ENCODE measurements at regions not wholly inside any gene's neighbourhood (a gene's known extent, or its start where the extent isn't known, plus 50 kb on each side); places are given as distances from the start of the nearest gene placed in this dataset.

DNA sequence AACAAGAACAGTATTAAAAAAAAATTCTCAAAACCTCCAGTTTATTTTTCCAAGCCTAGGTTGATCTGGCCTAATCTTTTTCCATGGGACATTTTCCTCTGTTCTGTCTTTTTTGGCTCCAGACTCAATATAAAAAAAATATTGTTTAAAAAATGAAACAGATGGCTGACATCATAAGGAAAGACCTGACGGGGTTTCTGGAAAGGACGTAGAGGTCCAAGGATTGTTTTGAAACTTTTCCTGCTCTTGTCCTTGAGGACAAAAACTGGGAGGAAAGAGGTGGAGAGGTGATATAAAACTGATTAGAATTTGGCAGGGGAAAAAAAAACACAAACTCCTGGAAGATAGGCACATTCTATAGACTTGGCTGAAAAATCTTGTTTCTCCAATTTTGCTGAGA is 211.4 kb upstream of the CDH11 start:
- H4K91ac ChIP-seq (ENCODE audit: insufficient read depth, low read depth, low read length): no peak overlapping the region
- H3K4me3 ChIP-seq (ENCODE audit: insufficient read depth, low read depth, low read length): no peak overlapping the region
- CTCF ChIA-PET: interaction anchor here (0.6 kb wide), 1 partner anchor 141 kb away, joined by 3 read pairs; no protein-coding TSS in a partner anchor
- no peaks in the 10 kb centered on the region for H4K20me1 ChIP-seq (ENCODE audit: insufficient read depth, low read length)
- no peak overlapping the region for H4K8ac ChIP-seq (ENCODE audit: low read depth in 2 of 2, low read length in 2 of 2)
- no peaks in the 10 kb centered on the region for H3K27me3 ChIP-seq (ENCODE audit: control insufficient read depth, insufficient read depth, low read length)
- intact Hi-C loops (cut with micrococcal nuclease) (loop anchor here (10.0 kb wide), 1 partner anchor 942 kb away; no protein-coding TSS in a partner anchor), in situ Hi-C loops (cut with MboI; ENCODE audit: low sequenced_read_pairs) (no loop called here), dilution Hi-C loops (cut with HindIII; ENCODE audit: low sequenced_read_pairs, unreplicated experiment) (no loop called here)
- ATAC-seq (ENCODE audit: low read depth) (no peak), DNase-seq (no peak)
- H2BK120ac ChIP-seq (ENCODE audit: low read depth, low read length): no peak overlapping the region
- TF ChIP-seq POLR2A (IDR thresholded peaks at IDR 0.05; ENCODE audit: low read depth, low read length) (no peak), MAFK (IDR thresholded peaks at IDR 0.05; ENCODE audit: low read depth, low read length) (no peak), MXI1 (IDR thresholded peaks at IDR 0.05; ENCODE audit: borderline replicate concordance, low read depth, low read length) (no peak)
- H3K36me3 ChIP-seq (ENCODE audit: control insufficient read depth, insufficient read depth, low read length): no peaks in the 10 kb centered on the region
- H3K9me3 ChIP-seq (ENCODE audit: control insufficient read depth, insufficient read depth, low read length): no peaks in the 10 kb centered on the region
- peaks cover 8% of the 10 kb centered on the region for H3K4me1 ChIP-seq (ENCODE audit: control insufficient read depth, insufficient read depth, low read length)
- POLR2A ChIA-PET (ENCODE audit: unreplicated experiment): no interaction called here
- H3K23ac ChIP-seq (ENCODE audit: low read depth, low read length): no peak overlapping the region
- no peak overlapping the region for H2BK15ac ChIP-seq (ENCODE audit: low read depth, low read length)
- no peak overlapping the region for H3K18ac ChIP-seq (ENCODE audit: low read depth, low read length)
- H2AK9ac ChIP-seq (replicated peaks; ENCODE audit: low read depth, low read length, poor library complexity): no peak overlapping the region
- H3K9ac ChIP-seq (ENCODE audit: low read depth, low read length): no peak overlapping the region
- H3K14ac ChIP-seq (replicated peaks; ENCODE audit: low read depth, low read length): no peak overlapping the region
- H3K27ac ChIP-seq (ENCODE audit: insufficient read depth, low read length): no peak overlapping the region
- H3K9me1 ChIP-seq (ENCODE audit: insufficient read depth, low read length): peaks cover 4% of the 10 kb centered on the region
- H3K56ac ChIP-seq (ENCODE audit: extremely low read depth, insufficient read depth, low read length): no peak overlapping the region
- no peak overlapping the region for H2BK20ac ChIP-seq (ENCODE audit: low read depth, low read length)
- no peak overlapping the region for H4K5ac ChIP-seq (ENCODE audit: low read depth, low read length)
- no peak overlapping the region for H2AFZ ChIP-seq (replicated peaks; ENCODE audit: low read length, poor library complexity)
- no TSS peak for BruUV-seq (replicated peaks)
- no peak overlapping the region for H3K4me2 ChIP-seq (ENCODE audit: low read depth, low read length)
- no peak overlapping the region for H2AK5ac ChIP-seq (ENCODE audit: low read depth, low read length)
- no peak overlapping the region for H3K4ac ChIP-seq (ENCODE audit: low read depth, low read length)
- WGBS, 2 experiments (ENCODE audit: extremely low coverage in 2 of 2, insufficient read length in 1 of 2): no CpG with 5 or more reads among the region's 2 CpGs
- H3K79me1 ChIP-seq (ENCODE audit: low read depth in 1 of 2, low read length in 2 of 2): no peaks in the 10 kb centered on the region
- H2BK5ac ChIP-seq (ENCODE audit: low read depth, low read length, poor library complexity, severe bottlenecking): no peak overlapping the region
